ENCODE measurements at regions not wholly inside any gene's neighbourhood (a gene's known extent, or its start where the extent isn't known, plus 50 kb on each side); places are given as distances from the start of the nearest gene placed in this dataset.

DNA sequence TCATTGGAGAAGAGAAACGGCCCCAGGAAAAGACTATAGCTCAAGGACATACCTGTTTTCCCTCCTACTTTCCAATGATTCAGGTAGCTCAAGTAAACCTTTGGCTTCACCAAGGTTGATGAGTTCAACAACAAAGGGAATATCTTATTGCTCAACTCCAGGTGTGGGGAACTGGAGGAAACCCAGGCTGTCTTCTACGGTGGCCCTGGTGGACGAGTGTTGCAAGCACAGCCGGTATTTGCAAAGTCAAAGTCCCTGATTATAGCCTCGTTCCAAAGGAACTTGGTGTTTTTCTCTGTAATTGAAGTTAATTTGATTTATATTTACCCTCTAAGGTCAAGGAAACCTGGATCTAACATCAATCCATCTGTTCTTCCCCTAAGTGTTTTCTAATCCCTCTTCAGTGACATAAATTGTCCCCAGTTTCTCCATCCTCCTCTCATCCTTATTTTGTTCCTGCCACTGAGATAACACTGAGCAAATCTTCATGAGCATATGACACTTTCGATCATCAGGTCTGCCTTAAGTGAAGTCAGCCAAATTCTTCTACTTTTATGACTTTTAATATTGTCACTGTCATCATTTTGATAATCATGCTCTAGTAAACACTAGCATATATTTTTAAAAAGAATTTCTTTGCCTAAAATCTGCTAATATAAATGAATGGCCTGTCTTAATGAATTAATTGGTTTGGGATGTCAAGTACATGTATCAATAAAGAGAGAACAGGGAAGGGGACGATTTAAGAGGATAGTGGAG lies 174.6 kb upstream of the TBX3 start:
- Histone ChIP-seq H3K4me3 (replicated peaks in 1 of 2; ENCODE audit: low read depth in 1 of 2, low read length in 2 of 2) (no peak overlapping the region), H3K36me3 (ENCODE audit: control insufficient read depth in 1 of 2, insufficient read depth in 2 of 2, low read length in 2 of 2) (no peaks in the 10 kb centered on the region), H3K9me2 (ENCODE audit: insufficient read depth) (no peaks in the 10 kb centered on the region), H4K20me1 (ENCODE audit: insufficient read depth) (no peaks in the 10 kb centered on the region), H3K4me2 (ENCODE audit: low read length) (no peak overlapping the region), H3K9ac (ENCODE audit: low read length) (no peak overlapping the region), H3K9me3 (ENCODE audit: control insufficient read depth in 1 of 2, insufficient read depth in 1 of 2, low read depth in 1 of 2, low read length in 2 of 2) (no peaks in the 10 kb centered on the region), H3K27me3 (ENCODE audit: insufficient read depth, low read length) (no peaks in the 10 kb centered on the region), H2AFZ (ENCODE audit: low read depth, low read length, poor library complexity, severe bottlenecking) (no peak overlapping the region), H3K79me2 (ENCODE audit: insufficient read depth, low read length) (no peaks in the 10 kb centered on the region), H3K27ac (ENCODE audit: low read depth, low read length) (no peak overlapping the region), H3K4me1 (ENCODE audit: control insufficient read depth in 1 of 2, insufficient read depth in 2 of 2, low read length in 2 of 2) (no peaks in the 10 kb centered on the region)
- intact Hi-C loops (cut with micrococcal nuclease): no loop called here
- BruUV-seq (replicated peaks): no TSS peak
- DNase-seq (ENCODE audit: low read depth, low spot score): peak; percentile 21
- ChIA-PET POLR2A (no interaction called here), RAD21 (ENCODE audit: low non-redundant PET in 1 of 2, low total read pairs in 2 of 2, uncharacterized antibody in 2 of 2, unreplicated experiment in 2 of 2) (interaction anchor here in 1 of 2 experiments (0.6 kb wide), 1 partner anchor 174 kb away, joined by 3 read pairs; the partner anchor contains the start of gene TBX3), CTCF (interaction anchor here (1.5 kb wide), 1 partner anchor 11 kb away, joined by 3 read pairs; no protein-coding TSS in a partner anchor)
- ATAC-seq: peak; percentile 83
- TF ChIP-seq, protein P1, sequence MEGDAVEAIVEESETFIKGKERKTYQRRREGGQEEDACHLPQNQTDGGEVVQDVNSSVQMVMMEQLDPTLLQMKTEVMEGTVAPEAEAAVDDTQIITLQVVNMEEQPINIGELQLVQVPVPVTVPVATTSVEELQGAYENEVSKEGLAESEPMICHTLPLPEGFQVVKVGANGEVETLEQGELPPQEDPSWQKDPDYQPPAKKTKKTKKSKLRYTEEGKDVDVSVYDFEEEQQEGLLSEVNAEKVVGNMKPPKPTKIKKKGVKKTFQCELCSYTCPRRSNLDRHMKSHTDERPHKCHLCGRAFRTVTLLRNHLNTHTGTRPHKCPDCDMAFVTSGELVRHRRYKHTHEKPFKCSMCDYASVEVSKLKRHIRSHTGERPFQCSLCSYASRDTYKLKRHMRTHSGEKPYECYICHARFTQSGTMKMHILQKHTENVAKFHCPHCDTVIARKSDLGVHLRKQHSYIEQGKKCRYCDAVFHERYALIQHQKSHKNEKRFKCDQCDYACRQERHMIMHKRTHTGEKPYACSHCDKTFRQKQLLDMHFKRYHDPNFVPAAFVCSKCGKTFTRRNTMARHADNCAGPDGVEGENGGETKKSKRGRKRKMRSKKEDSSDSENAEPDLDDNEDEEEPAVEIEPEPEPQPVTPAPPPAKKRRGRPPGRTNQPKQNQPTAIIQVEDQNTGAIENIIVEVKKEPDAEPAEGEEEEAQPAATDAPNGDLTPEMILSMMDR (IDR thresholded peaks at IDR 0.05 in 2 of 3, conservative IDR thresholded peaks at IDR 0.05 in 1 of 3; ENCODE audit: borderline replicate concordance in 1 of 3, insufficient read depth in 1 of 3, low read depth in 2 of 3, low read length in 2 of 3): peak in 2 of 3 experiments; percentile 45 to 61; a peak in 3 of 6 replicates
- TF ChIP-seq ELF1 (IDR thresholded peaks at IDR 0.05; ENCODE audit: borderline replicate concordance, low read depth) (no peak), CEBPB (IDR thresholded peaks at IDR 0.05; ENCODE audit: low read depth) (peak; percentile 53; the same call in 1 of the 2 replicates)

DNA sequence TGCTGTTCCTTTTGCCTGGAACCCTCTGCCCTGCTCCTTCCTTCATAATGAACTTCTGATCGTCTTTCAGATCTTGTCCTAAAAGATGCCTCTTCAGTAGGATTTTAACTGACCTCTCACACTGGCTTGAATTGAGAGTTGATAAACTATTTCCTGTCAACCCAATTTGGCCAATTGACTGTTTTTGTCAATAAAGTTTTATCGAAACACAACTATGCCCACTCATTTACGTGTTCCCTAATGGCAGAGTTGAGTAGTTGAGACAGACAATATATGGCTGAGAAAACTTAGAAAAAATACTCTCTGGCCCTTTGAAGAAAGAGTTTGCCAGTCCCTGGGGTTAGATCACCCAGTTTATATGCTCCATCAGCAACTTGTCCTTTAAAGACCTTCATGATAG lies 171.7 kb upstream of the TBX3 start:
- intact Hi-C loops (cut with micrococcal nuclease): no loop called here
- no peaks in the 10 kb centered on the region for H3K9me3 ChIP-seq (ENCODE audit: control insufficient read depth in 1 of 2, insufficient read depth in 1 of 2, low read depth in 1 of 2, low read length in 2 of 2)
- no peaks in the 10 kb centered on the region for H3K4me1 ChIP-seq (ENCODE audit: control insufficient read depth in 1 of 2, insufficient read depth in 2 of 2, low read length in 2 of 2)
- TF ChIP-seq YY1 (IDR thresholded peaks at IDR 0.05; ENCODE audit: extremely low read depth, insufficient replicate concordance, low read depth, low read length) (no peak), ELF1 (IDR thresholded peaks at IDR 0.05; ENCODE audit: borderline replicate concordance, low read depth) (no peak), ZFX (IDR thresholded peaks at IDR 0.05) (no peak), EGR1 (IDR thresholded peaks at IDR 0.05; ENCODE audit: low read depth) (no peak), POLR2AphosphoS5 (IDR thresholded peaks at IDR 0.05; ENCODE audit: low read depth, low read length) (no peak)
- CTCF ChIA-PET: no interaction called here
- ATAC-seq: no peak
- H3K79me2 ChIP-seq (ENCODE audit: insufficient read depth, low read length): no peaks in the 10 kb centered on the region
- no peak overlapping the region for H3K9ac ChIP-seq (ENCODE audit: low read length)
- POLR2A ChIA-PET: no interaction called here
- H4K20me1 ChIP-seq (ENCODE audit: insufficient read depth): no peaks in the 10 kb centered on the region
- no peaks in the 10 kb centered on the region for H3K9me2 ChIP-seq (ENCODE audit: insufficient read depth)
- no peak overlapping the region for H3K27ac ChIP-seq (ENCODE audit: low read depth, low read length)
- no peak overlapping the region for H2AFZ ChIP-seq (ENCODE audit: low read depth, low read length, poor library complexity, severe bottlenecking)
- no peaks in the 10 kb centered on the region for H3K36me3 ChIP-seq (ENCODE audit: control insufficient read depth in 1 of 2, insufficient read depth in 2 of 2, low read length in 2 of 2)
- BruUV-seq (replicated peaks): no TSS peak
- H3K4me3 ChIP-seq (replicated peaks in 1 of 2; ENCODE audit: low read depth in 1 of 2, low read length in 2 of 2): no peak overlapping the region
- no peak for DNase-seq (ENCODE audit: low read depth, low spot score)
- H3K27me3 ChIP-seq (ENCODE audit: insufficient read depth, low read length): no peaks in the 10 kb centered on the region
- RAD21 ChIA-PET (ENCODE audit: low non-redundant PET in 1 of 2, low total read pairs in 2 of 2, uncharacterized antibody in 2 of 2, unreplicated experiment in 2 of 2): no interaction called here
- H3K4me2 ChIP-seq (ENCODE audit: low read length): no peak overlapping the region

All from HCT116 (cell line).